C1 segment of cervical spinal cord (tissue), 14 donors: ENCODE measurements at regions not wholly inside any gene's neighbourhood (a gene's known extent, or its start where the extent isn't known, plus 50 kb on each side); places are given as distances from the start of the nearest gene placed in this dataset.

ENCODE experiments used
- DNase-seq, 14 donors: peaks; one replicate each; lab custom pipeline; 2025; lab: John Stamatoyannopoulos, UW

- no peak for DNase-seq
Measured at GRCh38 chr2:21489080-21489479, 365.3 kb downstream of the TDRD15 start.

- no peak for DNase-seq
Measured at GRCh38 chr2:21498016-21498415, 374.2 kb downstream of the TDRD15 start.

- no peak for DNase-seq
Measured at GRCh38 chr2:21500401-21500945, 376.7 kb downstream of the TDRD15 start.

GRCh38 chr2:21501376-21502027 is 377.7 kb downstream of the TDRD15 start:
- no peak for DNase-seq

DNA sequence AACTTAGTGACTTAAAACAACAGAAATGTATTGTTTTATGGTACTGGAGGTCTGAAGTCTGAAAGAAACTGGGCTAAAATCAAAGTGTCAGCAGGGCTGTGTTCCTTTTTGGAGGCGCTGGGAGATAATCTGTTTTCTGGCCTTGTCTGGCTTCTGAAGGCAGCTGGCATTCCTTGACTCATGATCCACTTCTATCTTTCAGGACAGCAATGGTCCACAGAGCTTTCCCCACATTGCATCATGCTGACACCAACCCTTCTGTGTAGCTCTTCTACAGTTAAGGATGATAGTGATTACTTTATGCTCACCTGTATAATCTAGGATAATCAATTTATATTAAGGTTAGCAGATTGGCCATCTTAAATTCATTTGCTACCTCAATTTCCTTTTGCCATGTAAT is 392.1 kb downstream of the TDRD15 start:
- DNase-seq = no peak

DNA sequence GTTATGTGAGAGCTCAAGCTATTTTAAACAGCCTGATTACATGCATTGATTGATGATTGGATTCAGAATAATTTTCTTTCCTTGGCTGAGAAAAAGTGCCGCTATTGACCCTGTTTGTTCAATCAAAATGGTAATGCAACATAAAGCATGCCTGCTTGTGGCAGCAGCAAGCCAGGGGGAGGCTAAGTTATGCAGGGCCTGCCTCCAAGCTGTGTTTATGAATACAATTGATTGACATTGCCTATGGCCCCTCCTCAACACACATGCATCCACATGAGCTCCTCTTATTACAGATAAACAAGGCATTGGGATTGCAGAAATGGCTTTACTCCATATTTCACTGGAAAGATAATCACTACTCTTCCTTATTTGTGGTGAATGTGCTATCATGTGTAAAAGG is 395.6 kb downstream of the TDRD15 start:
- no peak for DNase-seq

DNA sequence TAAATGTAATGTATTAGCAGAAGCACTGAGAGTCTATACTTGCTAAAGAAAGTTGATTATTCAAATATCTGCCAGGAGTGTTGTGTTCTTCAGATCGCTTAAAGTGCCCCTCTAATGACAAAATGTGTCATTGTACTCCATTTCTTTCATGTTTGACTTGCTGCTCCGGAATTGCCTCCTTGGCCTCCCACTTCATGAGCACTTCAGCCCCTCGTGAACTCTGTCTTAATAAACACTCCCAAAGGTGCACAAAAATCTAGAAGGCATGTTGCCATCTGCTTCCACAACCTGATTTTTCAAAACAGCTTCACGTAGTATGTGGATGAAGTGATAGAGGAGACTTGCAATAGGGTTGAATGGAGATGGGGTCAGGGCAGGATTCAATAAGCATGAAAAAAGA is 396.1 kb downstream of the TDRD15 start:
- DNase-seq = no peak

DNA sequence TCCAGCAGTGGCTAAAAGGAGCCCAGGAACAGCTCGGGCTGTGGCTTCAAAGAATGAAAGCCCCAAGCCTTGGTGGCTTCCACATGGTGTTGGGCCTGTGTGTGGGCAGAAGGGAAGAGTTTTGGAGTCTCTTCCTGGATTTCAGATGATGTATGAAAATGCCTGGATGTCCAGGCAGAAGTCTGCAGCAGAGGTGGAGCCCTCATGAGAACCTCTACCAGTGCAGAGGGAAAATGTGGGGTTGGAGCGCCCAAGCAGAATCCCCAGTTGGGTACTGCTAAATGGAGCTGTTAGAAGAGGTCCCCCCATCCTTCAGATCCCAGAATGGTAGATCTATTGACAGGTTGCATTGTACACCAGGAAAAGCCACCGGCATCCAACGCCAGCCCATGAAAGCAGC is 412.1 kb downstream of the TDRD15 start:
- no peak for DNase-seq

GRCh38 chr2:21539685-21540084 is 415.9 kb downstream of the TDRD15 start:
- no peak for DNase-seq

- no peak for DNase-seq
Measured at GRCh38 chr2:21543630-21544029, 419.9 kb downstream of the TDRD15 start.

- DNase-seq = no peak
Measured at GRCh38 chr2:21544392-21544791, 420.6 kb downstream of the TDRD15 start.

- no peak for DNase-seq
Measured at GRCh38 chr2:21552981-21553380, 429.2 kb downstream of the TDRD15 start.

GRCh38 chr2:21559351-21559750 is 435.6 kb downstream of the TDRD15 start:
- no peak for DNase-seq

- DNase-seq = no peak
Measured at GRCh38 chr2:21561965-21562364, 438.2 kb downstream of the TDRD15 start.

- no peak for DNase-seq
Measured at GRCh38 chr2:21567395-21567794, 443.6 kb downstream of the TDRD15 start.

DNA sequence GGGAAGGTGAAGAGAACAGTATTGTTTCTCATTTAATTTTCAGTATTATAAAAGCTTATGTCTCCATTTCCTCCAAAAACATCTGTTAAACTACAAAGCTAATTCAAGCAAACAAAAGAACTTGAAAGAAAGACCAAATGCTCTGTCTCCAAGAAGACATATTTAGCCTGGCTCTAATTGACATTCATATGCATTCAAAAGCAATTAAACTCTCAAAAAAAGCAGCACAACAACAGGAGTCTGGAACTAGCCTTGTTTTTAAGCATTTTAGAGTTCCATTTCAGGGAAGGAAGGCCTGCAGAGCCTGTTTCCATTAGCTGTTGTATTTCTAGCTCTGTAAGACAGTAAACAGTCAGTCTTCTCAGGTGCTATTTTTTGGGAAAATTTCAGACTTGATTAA is 447.9 kb downstream of the TDRD15 start:
- no peak for DNase-seq

DNA sequence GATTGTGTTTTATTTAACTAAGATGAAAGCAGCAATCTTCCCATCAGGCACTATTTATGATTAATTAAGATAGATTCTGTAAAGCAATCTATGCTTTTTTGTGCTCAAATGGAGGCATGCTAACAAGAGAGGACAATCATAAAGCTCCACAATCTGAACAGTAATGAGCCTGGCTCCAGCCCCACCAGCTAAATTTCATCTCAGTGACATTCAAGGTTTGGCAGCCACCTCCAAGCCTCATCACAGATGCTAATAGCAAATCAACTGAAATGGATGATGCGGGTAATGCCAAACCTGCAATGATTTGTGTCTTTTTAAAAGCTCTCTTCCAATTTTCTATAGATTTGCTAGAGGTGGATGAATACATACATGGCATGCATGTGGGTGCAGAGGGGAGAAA is 456.6 kb downstream of the TDRD15 start:
- DNase-seq = no peak

- no peak for DNase-seq
Measured at GRCh38 chr2:21585881-21586280, 462.1 kb downstream of the TDRD15 start.

DNA sequence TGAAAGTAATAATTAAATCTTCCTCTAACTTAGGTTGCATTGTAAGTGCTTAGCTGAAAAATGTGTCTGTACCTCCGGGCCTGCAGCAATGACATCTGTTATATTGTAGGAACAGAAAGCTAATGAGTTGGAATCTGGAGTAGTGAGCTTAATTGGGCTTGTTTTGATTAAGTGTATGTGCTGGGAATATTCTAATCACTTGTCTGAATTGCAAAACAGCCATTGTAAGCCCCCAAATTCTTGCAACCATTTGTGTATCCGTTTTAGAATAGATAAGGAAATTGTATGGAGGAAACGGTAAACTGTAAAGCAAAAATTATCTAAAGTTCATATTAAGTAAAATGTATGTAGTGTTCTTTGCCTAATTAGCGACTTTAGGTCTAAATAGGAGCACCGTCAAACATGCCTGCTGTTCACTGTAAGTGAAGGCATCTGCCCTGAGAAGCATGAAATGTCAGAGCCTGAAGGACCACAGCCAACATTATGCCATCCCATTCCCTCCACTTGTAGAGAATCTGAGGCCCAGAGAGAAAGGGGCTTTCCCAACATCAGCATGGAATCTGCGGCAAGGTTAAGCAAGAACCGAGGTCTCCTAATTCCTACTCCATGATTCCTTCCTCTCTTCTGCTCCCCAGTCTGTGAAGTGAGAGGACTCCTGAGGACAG is 466.4 kb downstream of the TDRD15 start:
- no peak for DNase-seq

- no peak for DNase-seq
Measured at GRCh38 chr2:21591926-21592325, 468.2 kb downstream of the TDRD15 start.

- no peak for DNase-seq
Measured at GRCh38 chr2:21599417-21599816, 475.6 kb downstream of the TDRD15 start.

GRCh38 chr2:21602789-21603188 is 479.0 kb downstream of the TDRD15 start:
- DNase-seq = no peak

DNA sequence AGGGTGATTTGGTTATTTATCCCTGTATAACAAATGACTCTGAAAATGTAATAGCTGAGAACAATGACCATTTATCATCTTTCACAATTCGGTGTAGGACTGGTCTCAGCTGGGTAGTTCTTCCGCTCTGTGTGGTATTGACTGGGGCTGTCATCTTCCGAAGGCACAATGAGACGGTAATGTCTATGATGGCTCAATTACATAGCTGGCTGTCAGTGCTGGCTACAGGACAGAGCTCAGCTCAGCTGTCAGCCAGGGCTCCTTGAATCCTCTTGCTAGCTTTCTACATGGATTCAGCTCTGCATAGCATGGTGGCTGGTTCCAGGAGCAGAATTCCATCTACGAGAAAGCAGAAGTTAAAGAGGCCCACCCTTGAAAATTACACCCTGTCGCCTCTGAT is 483.8 kb downstream of the TDRD15 start:
- DNase-seq = no peak
